CD4-positive, alpha-beta T cell treated with Interleukin-4 for 1 hour (primary cell): ENCODE measurements at regions not wholly inside any gene's neighbourhood (a gene's known extent, or its start where the extent isn't known, plus 50 kb on each side); places are given as distances from the start of the nearest gene placed in this dataset.

Source experiments
- DNase-seq, 2 donors: peaks; one replicate each; pipeline ENCODE4 v3.0.0-alpha.2; 2020 to 2022

DNA sequence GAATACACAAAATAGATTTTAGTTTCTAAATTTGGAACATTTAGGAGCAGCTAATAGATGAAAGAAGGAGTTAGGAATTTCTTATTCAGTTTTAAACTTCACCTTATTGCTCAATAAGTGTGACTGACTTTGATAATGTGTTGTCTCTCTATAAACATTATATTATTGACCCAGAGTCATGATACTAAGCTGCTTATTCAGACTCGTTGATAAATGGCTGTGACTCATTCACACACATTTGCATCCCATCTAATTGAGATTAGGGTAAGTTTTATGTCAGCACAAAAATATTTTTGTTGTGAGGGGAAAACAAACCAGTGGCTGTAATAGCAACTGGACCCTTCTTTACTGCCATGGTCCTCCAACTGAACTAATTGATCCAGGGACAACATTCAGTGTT, 137.6 kb downstream of the GOLIM4 start:
- no peak for DNase-seq

DNA sequence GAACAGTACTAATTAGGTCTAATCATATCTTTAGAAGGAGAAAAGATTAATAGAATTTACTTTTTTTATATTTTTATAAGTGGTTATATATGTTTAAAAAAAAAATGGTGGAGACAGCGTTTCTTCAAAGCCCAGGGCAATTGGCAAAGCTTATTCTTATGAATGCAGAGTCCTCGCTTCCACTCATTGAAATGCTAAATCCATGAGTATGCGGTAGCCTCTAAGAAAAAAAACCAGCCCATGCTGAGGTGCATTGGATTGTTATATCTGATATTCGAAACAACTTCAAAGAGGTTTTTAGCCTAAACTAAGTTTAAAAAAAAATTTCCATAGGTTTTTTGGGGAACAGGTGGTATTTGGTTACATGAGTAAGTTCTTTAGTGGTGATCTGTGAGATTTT, 142.8 kb downstream of the GOLIM4 start:
- DNase-seq, result no peak

DNA sequence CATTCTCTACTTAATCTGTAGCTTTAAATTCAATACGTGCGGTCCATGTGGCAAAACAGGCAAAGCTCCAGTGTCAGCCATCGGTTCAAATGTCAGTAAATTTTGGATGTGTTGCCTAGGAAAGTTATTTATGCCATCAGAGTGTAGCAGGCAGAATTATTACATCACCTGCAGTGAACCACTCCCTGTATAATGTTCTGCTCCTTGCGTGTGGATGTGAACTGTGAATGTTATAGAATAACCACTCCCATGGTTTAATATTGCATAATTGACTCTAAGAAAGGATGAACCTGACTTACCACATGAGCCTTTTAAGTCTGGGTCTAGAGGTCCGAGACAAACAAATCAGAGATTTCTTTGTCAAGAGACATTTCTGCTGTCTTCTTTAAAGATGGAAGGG, 145.5 kb downstream of the GOLIM4 start:
- no peak for DNase-seq

DNA sequence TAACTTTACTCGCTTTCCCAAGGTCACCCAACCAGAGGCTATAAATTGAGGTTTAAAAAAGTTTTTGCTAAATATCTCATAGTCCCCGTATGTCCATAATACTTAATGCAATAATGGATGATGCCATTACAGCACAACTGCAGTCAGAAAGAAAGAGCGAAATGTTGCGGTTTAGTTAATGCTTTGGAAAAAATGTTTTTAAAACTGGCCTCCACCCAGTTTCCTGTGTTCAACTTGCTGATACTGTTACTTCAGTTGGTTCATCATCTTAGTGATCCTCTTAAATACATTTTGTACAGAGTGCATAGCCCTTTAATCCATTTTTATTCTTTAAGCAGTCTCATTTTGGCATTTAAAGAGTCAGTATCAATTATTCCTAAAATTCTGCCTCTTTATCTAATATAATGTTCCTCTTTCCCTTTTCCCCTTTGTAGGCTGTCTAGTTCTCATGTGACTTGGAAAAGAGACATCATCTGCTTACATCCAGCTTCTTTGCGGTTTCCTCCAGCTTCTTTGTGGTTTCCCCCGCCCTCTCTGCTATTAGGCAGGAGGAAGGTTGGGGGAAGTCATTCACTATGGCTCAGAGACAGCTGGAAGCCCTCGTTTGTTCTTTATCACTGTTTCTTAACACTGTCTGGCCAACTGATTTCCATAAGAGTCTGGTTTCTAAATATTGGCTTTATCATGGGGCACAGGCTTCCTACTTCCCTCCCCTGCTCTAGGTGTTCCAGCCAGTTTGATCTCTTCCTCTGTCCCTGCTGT, 154.3 kb downstream of the GOLIM4 start:
- DNase-seq, result peak in 1 of 2 donors; percentile 11

DNA sequence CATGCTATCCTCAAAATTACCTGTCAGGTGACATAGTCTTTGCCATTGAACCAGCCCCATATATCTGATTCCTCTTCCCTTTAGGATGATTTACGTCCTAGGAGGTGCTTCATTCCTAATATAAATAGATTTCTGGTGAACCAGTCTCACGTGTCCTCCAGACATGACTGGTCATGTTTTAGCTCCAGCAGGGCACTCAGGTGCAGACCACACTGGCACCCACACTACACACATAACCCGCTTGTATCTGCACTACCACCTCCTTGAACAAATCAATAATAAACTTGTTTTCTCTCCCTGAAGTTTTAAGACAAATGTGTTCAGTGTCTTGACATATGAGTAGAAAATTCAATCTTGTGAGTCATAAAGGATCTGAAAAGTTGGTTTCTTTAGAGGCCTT, 155.5 kb downstream of the GOLIM4 start:
- DNase-seq, result no peak

DNA sequence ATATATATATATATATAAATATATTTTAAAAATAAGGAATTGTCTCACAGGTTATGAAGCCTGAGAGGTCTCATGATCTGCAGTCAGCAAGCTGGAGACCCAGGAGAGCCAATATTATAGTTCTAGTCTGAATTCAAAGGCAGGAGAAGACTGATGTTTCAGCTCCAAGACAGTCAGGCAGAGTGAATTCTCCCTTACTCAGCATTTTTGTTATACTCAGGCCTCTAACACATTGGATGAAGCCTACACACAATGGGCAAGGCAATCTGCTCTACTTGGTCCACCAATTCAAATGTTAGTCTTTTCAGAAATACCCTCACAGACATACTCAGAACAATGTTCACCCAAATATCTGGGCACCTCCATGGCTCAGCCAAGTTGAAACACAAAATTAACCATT, 157.2 kb downstream of the GOLIM4 start:
- no peak for DNase-seq

DNA sequence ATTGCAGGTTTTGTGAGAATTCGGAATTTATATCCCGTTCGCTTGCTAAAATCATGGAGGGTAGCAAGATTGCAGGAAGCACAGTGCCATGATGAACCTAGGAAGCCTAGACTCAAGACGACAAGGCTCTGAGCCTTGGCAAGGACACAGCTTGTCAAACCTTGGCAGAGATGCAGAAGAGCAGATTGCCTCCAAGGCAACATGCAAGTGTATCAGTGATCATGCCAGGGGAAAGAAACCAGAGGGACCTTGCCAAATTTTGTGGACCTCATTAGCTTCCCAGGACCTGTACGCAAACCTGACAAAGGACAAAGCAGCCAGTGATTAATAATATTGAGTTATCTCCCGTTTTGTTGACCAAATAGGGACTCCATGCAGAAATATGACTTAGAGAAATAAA, 159.7 kb downstream of the GOLIM4 start:
- DNase-seq, result no peak

DNA sequence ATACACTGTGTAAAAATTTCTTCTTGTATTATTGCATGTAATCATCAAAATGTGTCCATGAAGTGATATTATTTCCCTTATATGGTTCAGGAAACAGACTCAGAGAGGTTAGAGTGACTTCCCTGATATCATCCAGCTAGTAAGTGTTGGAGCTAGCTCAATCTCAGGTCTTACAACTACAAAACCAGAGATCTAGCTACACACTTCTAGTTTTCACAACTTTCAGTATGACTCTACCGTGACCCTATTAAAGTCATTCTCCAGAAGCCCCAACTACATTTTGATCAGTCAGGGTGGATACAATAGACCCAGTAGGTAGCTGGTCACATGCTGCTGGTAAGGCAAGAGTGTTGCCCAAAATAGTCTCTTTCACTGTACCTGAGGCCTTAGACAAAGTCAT, 165.3 kb downstream of the GOLIM4 start:
- no peak for DNase-seq

DNA sequence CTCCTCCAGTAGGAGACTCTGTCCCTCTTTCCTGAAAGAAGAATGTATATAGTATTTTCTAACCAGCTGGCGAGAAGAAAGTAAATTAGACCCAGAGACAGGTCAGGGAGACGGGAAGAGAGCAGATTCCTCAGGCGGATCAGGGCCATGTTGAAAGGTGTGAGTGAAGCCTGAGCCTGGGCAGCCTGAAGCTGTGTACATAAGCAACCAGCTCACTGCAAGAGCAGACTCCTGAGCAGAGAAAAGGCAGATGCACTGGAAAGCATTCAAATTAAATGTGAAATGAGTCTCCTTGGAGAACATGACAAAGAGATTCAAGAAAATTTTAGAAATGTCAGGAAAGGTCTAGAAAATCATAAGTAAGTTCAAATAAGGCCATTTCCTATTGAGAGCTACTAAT, 165.8 kb downstream of the GOLIM4 start:
- no peak for DNase-seq

DNA sequence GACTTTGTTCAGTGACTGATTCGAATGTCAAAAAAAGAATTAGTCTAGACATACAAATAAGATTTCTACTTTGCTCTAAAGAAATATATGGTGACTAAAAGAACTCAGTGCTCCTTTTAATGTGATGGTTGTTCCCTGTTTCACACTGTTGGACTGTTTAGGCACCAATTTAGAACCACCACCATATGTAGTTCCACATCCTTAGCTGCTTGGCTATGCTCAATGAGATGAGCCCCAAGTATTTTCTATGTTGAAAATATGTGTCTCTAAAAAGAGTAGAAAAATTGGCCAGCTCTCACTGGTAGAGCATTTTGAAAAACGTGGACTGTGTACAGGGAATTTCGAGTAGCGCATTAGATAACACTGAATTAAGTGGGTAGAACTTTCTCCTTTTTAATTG, 167.3 kb downstream of the GOLIM4 start:
- no peak for DNase-seq

DNA sequence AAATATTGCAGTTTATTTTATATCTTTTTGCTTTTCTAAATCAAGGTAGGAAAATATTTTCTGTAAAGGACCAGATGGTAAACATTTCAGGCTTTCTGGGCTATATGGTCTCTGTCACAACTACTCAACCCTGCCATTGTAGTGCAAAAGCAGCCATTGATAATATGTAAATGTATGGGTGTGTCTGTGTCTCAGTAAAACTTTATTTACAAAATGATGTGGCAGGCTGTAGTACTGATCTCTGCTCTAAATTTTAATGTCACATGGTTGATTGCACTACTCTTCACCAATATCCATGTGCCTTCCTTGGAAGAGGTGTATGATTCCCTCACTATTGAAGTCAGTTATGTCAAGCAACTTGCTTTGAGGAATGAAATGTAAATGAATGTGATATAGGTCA, 175.0 kb downstream of the GOLIM4 start:
- DNase-seq, result no peak

DNA sequence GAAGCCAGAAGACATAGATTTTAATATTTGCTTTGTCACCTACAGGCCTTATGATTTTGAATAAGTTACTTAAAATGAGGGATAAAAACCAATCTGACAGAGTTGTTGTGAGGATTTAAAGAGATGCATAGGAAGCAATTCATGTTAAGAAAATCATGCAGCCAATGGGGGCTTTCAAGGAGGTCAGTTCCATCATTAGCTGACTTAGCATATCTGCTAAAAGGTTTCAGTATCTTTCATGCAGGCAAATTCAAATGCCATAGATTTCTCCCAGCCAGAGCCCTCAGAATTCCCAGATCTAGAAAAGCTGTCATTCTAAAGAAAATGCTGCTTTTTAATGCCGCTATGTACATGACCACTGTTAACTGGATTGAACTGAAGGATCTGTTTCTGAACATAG, 176.1 kb downstream of the GOLIM4 start:
- no peak for DNase-seq

DNA sequence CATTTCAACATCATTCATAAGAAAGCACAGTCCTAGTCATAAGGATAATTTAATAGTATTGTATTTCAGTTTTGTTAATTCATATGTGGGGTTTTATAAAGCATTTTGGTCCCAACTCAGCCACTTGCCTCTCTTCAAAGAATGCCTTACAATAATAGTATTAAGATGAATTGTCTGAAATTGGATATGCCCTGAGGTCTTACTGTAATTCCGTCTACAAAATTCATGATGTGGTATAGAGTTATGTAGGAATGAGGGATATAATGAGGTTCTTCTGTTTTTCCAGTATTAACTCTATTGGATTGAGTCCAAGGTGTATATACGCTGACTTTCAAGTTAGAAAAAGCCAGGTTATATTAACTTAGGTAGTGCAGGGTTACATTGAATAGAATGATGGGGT, 177.0 kb downstream of the GOLIM4 start:
- no peak for DNase-seq

DNA sequence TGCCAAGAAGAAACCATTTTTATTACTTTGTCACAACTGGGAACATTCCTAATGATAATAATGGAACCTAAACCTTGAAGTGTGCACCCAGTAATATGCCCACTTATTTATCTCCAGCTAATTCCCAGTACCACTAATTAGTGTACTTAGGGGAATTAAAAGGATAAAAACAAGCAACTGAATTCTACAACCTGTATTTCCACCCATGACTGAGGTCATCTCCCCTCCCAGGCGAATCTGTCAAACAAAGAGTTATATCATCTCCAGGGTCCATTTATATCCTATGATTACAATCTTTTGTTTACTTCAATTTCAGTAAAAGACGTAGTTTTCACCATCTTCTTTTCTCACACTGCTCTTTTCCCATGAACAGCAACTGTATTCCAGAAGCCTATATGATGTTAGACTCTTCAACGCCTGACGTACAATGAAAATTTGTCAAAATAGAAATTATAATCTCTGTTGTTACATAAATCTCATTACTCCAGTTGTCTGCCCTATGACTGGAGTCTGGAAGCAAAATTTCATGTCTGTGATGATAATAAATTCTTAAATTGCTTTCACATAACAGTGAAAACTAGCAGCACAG, 177.6 kb downstream of the GOLIM4 start:
- no peak for DNase-seq

DNA sequence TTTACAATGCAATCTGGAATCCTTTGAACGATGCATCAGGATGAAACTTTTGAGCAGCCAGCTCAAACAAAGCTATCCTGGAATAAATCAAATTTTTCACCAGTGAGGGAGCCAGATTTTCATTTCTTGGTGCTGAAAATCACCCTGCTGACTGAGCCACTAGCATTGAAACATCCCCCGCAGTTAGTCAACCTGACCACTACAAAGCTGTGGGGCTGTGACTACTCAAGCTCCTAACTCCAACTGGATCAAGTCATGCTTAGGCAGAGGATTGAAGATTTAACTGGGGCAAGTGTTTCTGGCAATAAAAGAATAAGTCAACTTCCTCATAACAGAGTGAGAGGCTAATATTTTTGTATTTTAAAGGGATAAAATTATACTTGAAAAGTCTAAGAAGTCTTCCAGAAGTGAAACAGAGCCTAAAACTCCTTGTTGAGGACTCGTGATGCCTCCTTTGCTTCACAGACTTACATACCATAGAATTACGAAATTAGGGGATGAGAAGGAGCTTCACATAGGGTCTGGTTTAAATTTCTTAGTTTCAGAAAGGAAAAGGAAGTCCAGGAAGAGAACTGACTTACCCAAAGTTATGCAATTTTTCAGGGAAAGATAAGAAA, 177.8 kb downstream of the SERPINI1 start:
- DNase-seq, result no peak

DNA sequence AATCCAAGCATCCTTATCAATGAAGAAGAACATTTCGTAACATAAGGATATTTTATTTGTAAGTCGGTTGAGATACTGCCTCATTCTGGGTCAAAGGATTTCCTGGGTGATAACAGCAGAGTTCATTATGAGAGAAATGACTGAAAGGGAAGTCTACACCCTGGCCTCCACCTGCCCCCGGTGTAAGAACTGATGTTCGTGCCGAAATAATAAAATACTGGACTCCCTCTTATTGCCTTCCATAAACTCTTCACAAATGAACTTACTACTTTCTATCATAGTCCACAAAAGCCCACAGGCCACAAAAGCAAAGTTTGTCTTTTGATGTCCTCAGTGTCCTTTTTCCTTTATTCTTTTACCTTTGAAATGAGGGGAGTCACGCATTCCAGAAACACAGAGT, 174.4 kb downstream of the SERPINI1 start:
- DNase-seq, result no peak

DNA sequence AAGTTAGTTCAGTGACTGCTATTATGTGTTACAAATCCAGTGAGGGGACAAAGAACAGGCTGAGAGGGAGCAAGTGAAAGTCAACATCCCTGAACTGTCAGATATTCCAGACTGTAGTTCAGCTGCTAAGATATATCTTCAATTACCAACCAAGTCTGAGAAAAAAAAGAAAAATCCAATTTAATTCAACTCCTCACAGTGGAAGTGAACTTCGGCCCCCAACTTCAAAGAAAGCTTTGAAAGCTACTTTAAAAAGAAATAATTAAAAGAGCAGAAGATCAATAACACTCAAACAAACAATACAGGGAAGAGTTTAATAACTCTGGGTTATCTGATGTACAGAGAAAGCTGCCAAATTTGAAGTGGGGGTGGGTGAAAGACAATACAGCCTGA, 174.0 kb downstream of the SERPINI1 start:
- DNase-seq, result no peak

DNA sequence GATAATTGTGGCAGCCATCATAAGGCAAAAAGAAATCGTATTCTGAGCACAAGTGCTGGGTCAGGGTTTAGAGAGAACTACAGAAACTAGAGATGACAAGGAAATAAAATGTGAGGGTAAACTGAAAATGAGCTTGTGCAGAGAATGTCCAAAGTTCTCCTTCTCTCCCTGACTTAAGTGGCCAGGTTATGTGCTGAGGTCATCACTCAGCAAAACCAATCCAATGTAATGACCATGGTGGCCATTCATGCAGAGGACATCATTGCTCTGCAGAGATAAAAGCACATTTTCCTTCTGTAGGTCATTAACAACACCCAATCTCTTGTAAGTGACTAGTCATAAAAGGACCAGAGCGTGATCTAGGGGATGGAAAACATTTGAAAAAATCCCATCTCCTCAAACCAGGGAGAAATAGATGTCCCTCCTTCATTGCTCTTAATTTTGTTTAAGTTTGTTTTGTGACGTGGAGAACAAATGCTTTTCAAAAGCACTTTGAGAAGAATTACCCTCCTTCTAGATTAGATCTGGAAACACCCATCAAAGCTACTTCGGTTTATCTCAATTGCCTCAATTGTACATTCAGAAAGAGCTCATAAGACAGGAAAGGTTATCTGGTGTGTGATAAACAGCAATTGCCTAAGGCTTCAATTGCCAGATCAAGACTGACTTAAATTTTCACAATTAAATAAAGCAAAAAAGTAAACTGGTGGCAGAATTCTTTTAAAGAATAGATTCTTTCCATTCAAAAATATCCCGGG, 173.4 kb downstream of the SERPINI1 start:
- no peak for DNase-seq

DNA sequence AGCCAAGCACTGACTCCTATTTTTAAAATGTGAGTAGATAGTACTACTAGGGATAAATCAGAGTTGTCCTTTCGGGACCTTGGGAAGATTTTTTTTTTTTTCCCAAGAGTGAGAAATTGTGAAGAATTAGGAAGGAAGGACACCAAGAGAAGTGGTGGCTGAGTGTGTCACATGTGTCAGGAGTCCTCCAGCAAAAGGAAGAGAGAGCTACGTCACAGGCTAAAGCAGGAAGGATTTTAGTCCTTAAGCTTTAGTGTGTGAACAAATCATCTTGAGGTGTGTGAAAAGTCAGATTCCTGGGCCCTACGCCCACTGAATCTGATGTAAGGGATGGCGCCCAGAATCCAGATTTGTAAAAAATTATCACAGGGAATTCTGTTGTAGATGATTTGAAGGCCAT, 172.7 kb downstream of the SERPINI1 start:
- DNase-seq, result no peak

DNA sequence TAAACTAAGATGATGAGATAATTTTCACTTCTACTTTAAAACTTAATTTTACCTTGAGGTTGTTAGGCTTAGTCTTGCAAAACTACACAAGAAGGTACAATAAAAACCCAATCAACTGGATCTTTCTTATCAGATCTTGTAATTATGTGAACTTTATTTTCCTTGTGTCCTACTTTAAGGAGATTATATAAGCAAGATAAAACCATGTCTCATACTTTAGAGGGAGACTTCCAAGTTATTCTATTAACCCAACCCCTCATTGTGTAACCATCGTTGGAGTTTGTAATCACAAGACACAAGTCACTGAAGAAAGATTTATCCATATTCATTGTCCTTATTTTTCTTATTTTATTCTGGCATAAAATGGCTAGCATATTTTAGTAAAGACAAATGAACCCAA, 165.6 kb downstream of the SERPINI1 start:
- DNase-seq, result no peak

DNA sequence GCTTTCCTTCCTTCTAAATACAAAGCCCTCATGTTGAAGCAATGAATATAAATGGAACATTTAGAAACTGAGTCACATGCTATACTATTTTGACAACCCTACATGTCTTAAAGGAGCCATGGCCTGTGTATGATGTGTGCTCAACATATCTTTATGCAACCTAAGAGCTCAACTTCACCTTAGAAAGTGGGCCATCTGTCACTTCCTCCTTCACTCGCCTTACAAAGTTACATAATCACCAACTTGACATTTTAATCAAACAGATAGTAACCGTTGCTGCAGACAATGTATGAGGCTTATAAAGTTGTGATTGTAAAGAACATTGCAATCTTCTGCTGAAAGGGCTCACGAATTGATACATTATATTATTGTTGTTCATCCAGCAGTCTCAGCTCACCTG, 163.6 kb downstream of the SERPINI1 start:
- no peak for DNase-seq

DNA sequence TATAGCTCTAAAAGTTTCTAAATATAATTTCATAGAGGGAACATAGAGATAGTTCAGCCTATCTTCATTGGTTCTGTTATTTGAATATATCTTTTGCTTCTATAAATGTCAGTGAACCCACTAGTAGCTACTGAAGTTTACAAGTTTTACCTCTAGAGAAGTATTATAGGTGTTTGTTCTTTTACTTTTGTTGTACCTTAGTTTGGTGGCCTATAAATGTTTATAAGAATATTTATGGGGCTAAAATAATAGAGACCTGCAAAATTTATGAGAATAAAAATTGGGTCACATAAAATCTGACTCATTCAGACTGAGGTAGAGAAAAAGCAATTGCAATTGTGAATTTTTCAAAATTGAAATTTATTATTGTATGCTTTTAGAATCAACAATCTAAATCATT, 162.6 kb downstream of the SERPINI1 start:
- no peak for DNase-seq

DNA sequence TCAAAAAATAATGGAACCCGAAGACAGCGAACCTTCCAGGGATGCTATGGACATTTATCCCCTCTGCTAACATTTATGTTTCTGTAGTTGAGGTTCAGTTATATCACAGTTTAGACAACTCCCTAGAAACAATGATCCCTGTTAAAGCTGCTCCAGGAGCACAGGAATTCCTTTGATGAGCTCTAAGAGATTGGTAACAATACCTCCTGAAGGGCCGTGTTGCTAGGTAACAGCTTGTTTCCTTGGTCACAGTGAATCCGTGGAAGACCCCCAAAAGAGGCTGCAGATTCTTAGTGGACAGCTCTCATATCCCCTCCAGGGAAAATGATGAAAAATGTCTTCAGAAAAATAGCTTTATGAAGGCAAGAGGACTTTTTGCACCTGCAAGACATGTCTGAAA, 160.2 kb downstream of the SERPINI1 start:
- DNase-seq, result no peak

DNA sequence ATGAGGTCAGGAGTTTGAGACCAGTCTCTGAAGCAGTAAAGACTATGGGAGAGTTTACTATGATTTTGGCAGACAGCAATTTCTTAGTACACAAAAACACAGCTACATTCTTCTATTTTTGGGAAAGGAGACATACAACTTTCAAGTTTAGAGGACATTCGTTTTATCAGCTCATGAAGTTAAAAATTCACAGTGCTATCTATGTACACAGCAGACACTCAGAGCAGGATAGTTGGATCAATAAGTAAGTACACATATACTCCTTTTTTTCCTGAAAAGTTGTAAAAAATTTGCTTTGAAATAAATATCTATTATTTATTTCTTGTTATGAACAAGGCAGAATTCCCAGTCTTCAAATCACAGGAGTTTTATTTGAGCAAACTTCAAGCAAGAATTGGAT, 159.7 kb downstream of the SERPINI1 start:
- DNase-seq, result no peak
